NOMO-1 (cell line): ENCODE measurements at regions not wholly inside any gene's neighbourhood (a gene's known extent, or its start where the extent isn't known, plus 50 kb on each side); places are given as distances from the start of the nearest gene placed in this dataset.
A peak's percentile ranks its signal among the peaks of the same experiment; 100 is the strongest.
"Not testable (repeated sequence)": the region's sequence is repeated elsewhere in the genome, so short reads cannot be mapped to it uniquely, and the experiment has no call there.

Experiments used
- DNase-seq, 2 experiments: peaks; one replicate each; lab custom pipeline; 2025; ENCODE audit not compliant: unreplicated experiment in 2 of 2; lab: John Stamatoyannopoulos, UW

DNA sequence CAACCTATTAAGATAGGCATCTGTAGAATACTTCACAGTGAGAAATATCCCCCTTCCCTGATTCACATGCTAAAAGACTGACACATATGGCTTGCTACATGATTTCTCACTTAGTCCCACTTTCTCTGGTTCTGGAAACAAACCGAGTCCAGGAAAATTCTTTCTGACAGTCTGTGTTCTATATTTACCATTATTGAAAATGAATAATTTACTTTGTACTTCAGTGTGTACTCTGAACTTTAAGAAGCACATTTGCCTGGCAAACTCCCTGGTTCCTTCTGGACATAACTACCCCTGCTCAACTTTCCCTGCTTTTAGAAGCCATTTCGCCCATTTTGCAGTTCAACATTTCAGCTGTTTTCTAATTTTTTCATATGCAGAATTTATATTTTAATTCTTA, 53.6 kb downstream of the APCS start:
- no peak for DNase-seq

DNA sequence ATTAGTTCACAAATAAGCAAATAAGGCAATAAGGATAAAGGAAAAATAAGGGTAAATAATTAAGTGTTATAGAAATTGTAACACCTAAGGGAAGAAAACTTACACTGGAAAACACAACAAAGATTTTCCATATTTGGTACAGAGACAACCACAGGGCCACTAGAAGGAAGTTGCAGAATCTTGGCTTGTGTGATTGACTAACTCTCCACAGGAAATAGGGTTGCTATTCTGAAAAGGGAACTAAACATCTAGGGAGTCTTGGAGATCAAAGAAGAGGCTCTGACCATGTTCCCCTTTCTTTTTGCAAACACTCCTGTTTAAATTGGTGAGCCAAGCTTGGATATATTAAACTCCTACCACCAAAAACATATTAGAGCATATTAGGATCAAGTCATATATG, 59.1 kb downstream of the APCS start:
- peak; percentile 88 to 96 for DNase-seq

DNA sequence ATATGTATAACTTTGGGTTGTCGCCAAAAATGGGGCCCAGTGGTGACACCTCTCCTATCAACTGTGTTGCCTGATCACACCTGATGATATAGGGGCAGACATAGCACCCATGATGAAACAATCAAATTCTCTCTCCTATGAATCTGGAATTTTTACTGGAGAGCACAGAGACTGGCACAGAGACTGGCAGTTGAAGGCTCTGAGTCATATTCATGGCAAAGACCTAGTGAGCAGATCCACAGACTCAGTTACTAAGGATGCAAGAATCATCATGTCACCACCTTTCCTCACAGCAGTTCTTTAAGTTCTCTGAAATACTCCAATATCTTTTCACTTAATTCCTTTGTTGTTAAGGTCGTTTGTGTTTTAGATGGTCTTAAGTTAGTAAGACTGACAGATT, 60.0 kb downstream of the APCS start:
- DNase-seq: no peak

DNA sequence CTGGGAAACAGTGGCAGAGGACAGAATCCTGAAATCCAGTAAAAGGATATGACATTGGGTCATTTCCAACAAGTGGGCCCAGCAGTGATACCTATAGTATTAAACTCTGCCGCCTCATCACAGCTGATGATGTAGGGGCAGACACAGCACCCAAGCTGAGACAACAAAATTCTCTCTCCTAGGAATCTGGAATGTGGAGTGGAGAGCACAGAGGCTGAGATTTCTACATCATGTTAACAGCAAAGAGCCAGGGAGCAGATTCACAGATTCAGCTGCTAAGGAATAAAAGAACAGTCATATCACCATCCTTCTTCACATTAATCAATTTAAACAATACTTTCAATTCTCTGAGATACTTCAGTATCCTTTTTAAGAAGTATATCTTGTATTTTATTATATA, 61.9 kb downstream of the CRP start:
- no peak for DNase-seq

DNA sequence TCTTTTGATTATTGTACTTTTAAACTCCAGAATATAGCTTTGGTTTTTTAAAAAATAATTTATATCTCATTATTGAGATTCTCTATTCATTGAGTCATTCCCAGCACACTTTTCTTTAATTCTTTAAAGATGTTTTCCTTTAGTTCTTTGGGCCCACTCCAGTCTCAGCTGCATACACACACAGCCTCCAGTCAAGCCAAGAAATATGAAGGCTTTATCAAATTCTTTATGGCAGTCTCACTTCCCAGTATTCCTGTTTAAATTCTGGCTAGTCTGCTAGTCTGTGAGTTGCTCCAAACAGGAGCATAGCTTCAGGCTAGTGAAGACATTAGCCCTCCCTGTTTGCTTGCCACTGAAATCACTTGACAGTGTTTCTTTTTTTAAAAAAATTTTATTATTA, 61.2 kb downstream of the CRP start:
- no peak for DNase-seq

DNA sequence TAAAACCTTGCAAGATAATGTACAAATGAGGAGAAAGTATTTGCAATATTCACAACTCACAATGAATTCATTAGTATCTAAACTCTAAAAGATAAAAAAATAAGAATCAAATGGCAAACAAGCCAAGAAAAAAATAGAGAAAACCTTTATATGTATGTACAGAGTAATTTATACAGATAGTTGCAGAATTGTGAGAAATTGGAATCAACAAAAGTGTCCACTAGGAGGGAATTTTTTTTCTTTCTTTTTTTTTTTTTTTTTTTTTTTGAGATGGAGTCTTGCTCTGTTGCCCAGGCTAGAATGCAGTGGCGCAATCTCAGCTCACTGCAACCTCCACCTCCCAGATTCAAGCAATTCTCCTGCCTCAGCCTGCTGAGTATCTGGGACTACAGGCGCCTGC, 56.9 kb downstream of the CRP start:
- not testable (repeated sequence) for DNase-seq
